Activated CD8-positive, alpha-beta T cell treated with anti-CD3 and anti-CD28 coated beads for 36 hours (primary cell): ENCODE measurements at regions not wholly inside any gene's neighbourhood (a gene's known extent, or its start where the extent isn't known, plus 50 kb on each side); places are given as distances from the start of the nearest gene placed in this dataset.

Source experiments
- ATAC-seq: fragments of 200-7000 bp; cut with Tn5 transposase; one replicate; pipeline ENCODE4 v1.10.0; 2021; ENCODE audit warnings: mild to moderate bottlenecking, moderate library complexity
- CTCF ChIA-PET: fragments of 350-600 bp; sonication (Branson Sonifier 250); formaldehyde crosslinking; loops from one replicate; lab custom pipeline; 2021; ENCODE audit warnings: antibody characterized with exemption; lab: Charles Lee
- POLR2A ChIA-PET: fragments of 350-600 bp; sonication (Branson Sonifier 250); formaldehyde crosslinking; loops from one replicate; lab custom pipeline; 2021; ENCODE audit warnings: antibody characterized with exemption; lab: Charles Lee
- DNase-seq: peaks from one replicate; pipeline ENCODE4 v3.0.0-alpha.2; 2020
- H3K27ac Mint-ChIP-seq: one replicate; pipeline ENCODE4 v1.8.0; 2021; ENCODE audit warnings: mild to moderate bottlenecking, mixed read lengths
- H3K27me3 Mint-ChIP-seq: one replicate; pipeline ENCODE4 v1.8.0; 2021; ENCODE audit warnings: mixed read lengths
- H3K36me3 Mint-ChIP-seq: one replicate; pipeline ENCODE4 v1.8.0; 2021; ENCODE audit warnings: low read depth, mixed read lengths
- H3K4me1 Mint-ChIP-seq: one replicate; pipeline ENCODE4 v1.8.0; 2021; ENCODE audit warnings: low read depth, mixed read lengths
- H3K4me3 Mint-ChIP-seq: one replicate; pipeline ENCODE4 v1.8.0; 2021; ENCODE audit warnings: mild to moderate bottlenecking, moderate library complexity, mixed read lengths
- H3K9me3 Mint-ChIP-seq: one replicate; pipeline ENCODE4 v1.8.0; 2021; ENCODE audit warnings: mixed read lengths
- intact Hi-C: fragments of 100-400 bp; cut with micrococcal nuclease; formaldehyde crosslinking; loops from one replicate; pipeline ENCODE4 v1.10.0; 2022
- TF ChIP-seq, protein P1 (sequence below): fragments of 200-600 bp; IDR thresholded peaks from one replicate; pipeline ENCODE4 v1.8.0; 2022; ENCODE audit warnings: antibody characterized with exemption, mild to moderate bottlenecking

DNA sequence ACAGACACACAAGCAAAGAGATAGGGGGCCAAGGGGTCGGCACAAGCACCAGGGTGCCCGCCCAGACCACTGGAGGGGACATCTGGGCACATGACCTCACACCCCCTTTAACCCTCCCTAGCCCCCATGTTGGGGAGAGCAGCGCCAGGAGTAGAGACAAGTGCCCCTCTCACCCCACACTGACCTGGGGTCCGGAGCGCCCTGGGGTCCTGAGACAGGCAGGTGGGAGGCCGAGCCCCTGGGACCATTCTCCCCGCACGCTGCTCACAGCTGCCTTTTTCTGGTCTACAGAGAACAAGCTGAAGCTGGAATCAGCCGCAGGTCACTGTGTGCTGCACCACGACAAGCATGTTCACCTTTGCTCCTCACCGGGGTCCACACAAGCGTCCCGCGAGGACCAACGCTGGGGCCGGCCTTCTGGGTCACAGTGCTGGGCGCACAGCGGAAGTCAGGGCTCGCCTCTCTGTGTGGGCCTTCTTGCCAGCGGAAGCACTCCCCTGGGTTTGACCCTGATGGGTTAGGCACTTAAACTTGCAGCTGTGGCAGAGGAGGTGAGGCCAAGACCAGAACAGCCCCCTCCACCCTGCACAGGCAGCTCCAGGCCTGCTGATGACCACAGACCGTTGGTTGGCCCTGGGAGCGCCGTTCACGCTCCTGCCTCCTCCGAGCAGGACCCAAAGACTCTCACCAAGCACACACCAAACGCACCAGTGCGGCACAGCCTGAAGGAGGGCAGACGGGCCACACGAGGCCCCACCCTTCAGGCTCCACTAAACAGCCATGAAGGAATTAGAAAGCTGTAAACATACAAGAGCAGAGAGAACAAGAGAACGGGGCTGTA lies 275.3 kb downstream of the EIPR1 start:
- intact Hi-C loops, result no loop called here
- DNase-seq (no peak), ATAC-seq (no peak)
- peaks cover 8% of the 10 kb centered on the region for H3K27me3 Mint-ChIP-seq
- no peaks in the 10 kb centered on the region for H3K4me1 Mint-ChIP-seq
- TF ChIP-seq, protein P1, sequence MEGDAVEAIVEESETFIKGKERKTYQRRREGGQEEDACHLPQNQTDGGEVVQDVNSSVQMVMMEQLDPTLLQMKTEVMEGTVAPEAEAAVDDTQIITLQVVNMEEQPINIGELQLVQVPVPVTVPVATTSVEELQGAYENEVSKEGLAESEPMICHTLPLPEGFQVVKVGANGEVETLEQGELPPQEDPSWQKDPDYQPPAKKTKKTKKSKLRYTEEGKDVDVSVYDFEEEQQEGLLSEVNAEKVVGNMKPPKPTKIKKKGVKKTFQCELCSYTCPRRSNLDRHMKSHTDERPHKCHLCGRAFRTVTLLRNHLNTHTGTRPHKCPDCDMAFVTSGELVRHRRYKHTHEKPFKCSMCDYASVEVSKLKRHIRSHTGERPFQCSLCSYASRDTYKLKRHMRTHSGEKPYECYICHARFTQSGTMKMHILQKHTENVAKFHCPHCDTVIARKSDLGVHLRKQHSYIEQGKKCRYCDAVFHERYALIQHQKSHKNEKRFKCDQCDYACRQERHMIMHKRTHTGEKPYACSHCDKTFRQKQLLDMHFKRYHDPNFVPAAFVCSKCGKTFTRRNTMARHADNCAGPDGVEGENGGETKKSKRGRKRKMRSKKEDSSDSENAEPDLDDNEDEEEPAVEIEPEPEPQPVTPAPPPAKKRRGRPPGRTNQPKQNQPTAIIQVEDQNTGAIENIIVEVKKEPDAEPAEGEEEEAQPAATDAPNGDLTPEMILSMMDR, result no peak
- no peaks in the 10 kb centered on the region for H3K9me3 Mint-ChIP-seq
- ChIA-PET POLR2A (no interaction called here), CTCF (no interaction called here)
- H3K4me3 Mint-ChIP-seq, result no peak overlapping the region
- no peaks in the 10 kb centered on the region for H3K36me3 Mint-ChIP-seq
- H3K27ac Mint-ChIP-seq, result no peak overlapping the region

DNA sequence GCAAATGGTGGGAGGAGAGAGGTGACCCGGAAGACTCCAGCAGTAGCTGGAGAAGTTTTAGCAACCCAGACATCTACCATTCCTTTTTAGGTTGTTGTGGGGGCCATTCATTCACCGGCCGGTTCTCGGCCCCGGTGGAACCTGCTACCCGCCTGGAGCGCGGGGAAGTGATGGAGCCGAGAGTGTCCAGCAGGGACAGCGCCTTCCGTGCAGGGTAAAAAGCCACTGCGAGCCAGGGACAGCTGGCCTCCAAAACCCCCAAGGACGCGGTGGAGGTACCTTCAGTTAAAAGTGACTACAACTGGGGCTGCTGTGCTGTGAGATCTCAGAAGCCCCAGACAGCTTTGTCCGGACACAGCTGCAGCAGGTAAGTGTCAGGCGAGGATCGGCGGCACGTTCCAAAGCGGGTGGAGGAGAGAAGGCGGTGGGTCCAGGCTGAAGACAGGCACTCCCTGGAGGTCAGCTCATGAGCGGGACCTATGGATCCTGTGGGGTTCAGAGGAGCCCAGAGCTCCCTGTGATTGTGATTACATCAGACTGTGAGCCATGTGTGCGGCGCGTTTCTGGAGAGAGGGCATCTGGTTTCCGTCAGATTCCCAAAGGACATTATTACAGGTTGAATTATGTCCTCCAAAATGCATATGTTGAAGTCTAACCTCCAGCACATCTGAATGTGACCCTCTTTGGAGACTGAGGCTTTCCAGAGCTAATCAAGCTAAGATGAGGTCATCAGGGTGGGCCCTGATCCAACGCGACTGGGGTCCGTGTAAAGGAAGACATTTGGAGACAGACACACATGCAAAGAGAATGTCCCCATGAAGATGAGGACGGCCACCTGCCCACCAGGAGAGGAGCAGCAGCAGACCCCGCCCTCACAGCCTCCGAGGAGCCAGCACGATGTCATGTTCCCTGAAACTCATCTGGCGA lies 276.3 kb downstream of the EIPR1 start:
- no peak overlapping the region for H3K27ac Mint-ChIP-seq
- POLR2A ChIA-PET, result interaction anchor here (0.6 kb wide), 1 partner anchor 38 kb away, joined by 3 read pairs; no protein-coding TSS in a partner anchor
- H3K4me3 Mint-ChIP-seq, result no peak overlapping the region
- no peak for ATAC-seq
- H3K27me3 Mint-ChIP-seq, result peaks cover 11% of the 10 kb centered on the region
- no peaks in the 10 kb centered on the region for H3K4me1 Mint-ChIP-seq
- TF ChIP-seq, protein P1, result no peak
- H3K36me3 Mint-ChIP-seq, result no peaks in the 10 kb centered on the region
- CTCF ChIA-PET, result no interaction called here
- intact Hi-C loops, result no loop called here
- DNase-seq, result no peak
- H3K9me3 Mint-ChIP-seq, result no peaks in the 10 kb centered on the region

DNA sequence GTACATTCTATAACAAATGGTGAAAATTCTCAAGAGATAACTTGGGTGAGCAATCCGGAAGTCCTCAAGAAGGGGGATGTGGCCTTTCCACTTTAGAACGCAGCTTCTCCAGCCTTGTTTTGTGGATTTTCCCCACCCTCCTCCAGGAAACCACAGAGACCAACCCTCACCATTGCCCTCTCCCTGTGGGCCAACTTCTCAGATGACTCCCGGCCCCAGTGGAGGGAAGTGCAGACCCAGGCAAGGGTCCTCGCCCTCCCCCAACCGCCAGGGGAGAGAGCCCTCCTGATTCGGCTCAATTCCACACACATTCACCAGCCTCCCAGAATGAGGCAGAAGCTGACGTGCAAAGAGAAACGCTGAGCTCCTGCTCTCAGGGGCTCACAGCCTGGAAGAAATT lies 277.2 kb downstream of the EIPR1 start:
- intact Hi-C loops, result no loop called here
- DNase-seq (no peak), ATAC-seq (no peak)
- H3K27ac Mint-ChIP-seq, result no peak overlapping the region
- H3K4me3 Mint-ChIP-seq, result no peak overlapping the region
- POLR2A ChIA-PET, result interaction anchor here (0.6 kb wide), 1 partner anchor 39 kb away, joined by 3 read pairs; no protein-coding TSS in a partner anchor
- CTCF ChIA-PET, result no interaction called here
- H3K9me3 Mint-ChIP-seq, result no peaks in the 10 kb centered on the region
- TF ChIP-seq, protein P1, result no peak
- no peaks in the 10 kb centered on the region for H3K36me3 Mint-ChIP-seq
- no peaks in the 10 kb centered on the region for H3K4me1 Mint-ChIP-seq
- H3K27me3 Mint-ChIP-seq, result peaks cover 14% of the 10 kb centered on the region

DNA sequence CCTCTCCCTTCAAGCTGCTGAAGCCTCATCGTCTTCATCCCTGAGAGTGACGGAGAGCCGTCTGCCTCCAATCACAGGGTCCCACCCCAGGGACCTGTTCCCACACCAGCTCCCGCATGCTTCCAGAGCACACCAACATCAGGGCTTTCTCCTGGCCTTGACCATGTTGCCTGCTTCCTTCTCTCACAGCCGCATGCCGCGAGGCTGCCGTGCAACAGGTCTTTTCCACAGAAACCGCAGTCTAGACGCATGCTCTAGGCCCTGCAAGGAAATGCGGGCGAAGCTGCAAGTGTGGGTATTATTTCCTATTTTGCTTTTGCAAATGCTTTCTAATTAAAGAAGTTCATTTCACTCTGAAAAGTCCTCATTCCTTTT lies 277.8 kb downstream of the EIPR1 start:
- Mint-ChIP-seq H3K4me1 (no peaks in the 10 kb centered on the region), H3K27me3 (peaks cover 15% of the 10 kb centered on the region), H3K27ac (no peak overlapping the region), H3K36me3 (no peaks in the 10 kb centered on the region), H3K4me3 (no peak overlapping the region), H3K9me3 (no peaks in the 10 kb centered on the region)
- DNase-seq (no peak), ATAC-seq (no peak)
- POLR2A ChIA-PET, result no interaction called here
- CTCF ChIA-PET, result no interaction called here
- intact Hi-C loops, result no loop called here
- TF ChIP-seq, protein P1, result no peak
